GM18520 (cell line): ENCODE measurements at regions not wholly inside any gene's neighbourhood (a gene's known extent, or its start where the extent isn't known, plus 50 kb on each side); places are given as distances from the start of the nearest gene placed in this dataset.
"Not testable (repeated sequence)": the region's sequence is repeated elsewhere in the genome, so short reads cannot be mapped to it uniquely, and the experiment has no call there.

Experiments
- ATAC-seq: cut with Tn5 transposase; IDR thresholded peaks from one replicate; pipeline ENCODE4 v1.9.1; 2021; ENCODE audit not compliant: unreplicated experiment

DNA sequence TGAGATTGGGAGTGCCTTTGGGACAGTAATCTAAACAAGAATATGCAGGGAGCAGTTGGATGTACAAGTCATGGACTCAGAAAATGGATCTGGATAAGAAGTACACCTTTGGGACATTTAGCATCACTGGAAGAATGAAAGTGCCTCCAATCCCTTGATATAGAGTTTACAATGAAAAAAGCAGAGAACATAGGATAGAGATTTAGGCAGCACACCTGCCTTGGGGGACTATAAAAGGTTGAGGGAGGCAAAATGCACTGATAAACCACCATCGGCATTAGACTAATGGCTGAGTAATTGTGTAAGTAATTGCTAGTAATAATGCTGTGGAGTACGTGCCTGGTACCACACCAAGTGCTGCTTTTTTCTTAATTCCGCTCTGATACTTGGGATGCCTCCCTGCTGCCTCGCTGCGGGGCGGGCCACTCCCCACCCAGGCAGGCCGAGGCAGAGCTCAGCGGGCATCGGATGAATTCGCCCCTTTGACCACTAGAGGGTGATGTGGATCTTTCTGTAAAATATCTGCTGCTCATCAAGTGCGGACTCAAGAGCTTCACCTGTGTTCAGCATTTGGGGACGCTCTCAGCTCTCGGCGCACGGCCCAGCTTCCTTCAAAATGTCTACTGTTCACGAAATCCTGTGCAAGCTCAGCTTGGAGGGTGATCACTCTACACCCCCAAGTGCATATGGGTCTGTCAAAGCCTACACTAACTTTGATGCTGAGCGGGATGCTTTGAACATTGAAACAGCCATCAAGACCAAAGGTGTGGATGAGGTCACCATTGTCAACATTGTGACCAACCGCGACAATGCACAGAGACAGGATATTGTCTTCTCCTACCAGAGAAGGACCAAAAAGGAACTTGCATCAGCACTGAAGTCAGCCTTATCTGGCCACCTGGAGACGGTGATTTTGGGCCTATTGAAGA is 99.9 kb downstream of the ANKRD18B start:
- ATAC-seq, result peak; percentile 60

DNA sequence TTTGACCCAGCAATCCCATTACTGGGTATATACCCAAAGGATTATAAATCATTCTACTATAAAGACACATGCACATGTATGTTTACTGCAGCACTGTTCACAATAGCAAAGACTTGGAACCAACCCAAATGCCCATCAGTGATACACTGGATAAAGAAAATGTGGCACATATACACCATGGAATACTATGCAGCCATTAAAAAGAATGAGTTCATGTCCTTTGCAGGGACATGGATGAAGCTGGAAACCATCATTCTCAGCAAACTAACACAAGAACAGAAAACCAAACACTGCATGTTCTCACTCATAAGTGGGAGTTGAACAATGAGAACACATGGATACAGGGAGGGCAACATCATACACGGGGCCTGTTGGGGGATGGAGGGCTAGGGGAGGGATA is 104.3 kb downstream of the ANKRD18B start:
- ATAC-seq, result not testable (repeated sequence)

DNA sequence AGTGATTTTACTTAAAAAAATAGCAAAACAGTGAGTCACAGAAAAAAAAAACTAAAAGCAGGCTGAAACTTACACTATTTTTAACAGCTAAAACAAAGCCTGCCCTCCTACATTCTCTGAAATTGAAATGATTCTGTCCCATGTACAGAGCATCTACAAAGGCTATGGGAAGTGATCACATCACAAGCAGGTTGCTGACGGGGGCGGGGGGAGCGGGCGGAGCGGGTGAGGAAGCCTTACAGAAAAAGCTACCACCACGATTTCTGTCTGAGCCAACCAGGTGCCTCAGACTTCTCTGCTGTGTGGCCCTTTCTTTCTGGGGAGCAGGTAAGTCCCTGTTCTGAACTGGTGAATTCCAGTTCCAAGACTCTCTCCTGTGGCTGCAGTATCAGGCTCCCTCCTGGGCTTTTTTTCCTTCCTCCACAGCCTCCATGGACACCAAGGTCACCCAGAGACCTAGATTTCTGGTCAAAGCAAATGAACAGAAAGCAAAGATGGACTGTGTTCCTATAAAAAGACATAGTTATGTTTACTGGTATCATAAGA is 104.9 kb downstream of the ANKRD18B start:
- ATAC-seq, result no peak

DNA sequence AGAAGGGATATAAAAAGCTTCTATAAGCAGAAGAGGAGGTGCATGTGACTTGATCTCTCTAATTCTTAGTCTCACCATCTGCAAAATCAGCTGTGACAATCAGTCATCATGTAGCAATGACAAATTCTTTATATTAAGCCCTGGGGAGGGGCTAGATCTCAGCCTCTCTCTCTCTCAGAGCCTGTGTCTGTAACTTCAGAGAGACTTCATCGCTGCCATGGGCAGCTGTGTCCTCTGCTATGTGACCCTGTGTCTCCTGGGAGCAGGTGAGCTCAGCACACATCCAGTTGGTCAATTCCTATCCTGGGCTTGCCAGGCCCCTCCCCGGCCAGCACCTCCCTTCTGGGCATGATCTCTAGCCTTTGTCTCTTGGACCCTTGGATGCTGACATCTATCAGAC is 109.6 kb downstream of the ANKRD18B start:
- ATAC-seq, result no peak

DNA sequence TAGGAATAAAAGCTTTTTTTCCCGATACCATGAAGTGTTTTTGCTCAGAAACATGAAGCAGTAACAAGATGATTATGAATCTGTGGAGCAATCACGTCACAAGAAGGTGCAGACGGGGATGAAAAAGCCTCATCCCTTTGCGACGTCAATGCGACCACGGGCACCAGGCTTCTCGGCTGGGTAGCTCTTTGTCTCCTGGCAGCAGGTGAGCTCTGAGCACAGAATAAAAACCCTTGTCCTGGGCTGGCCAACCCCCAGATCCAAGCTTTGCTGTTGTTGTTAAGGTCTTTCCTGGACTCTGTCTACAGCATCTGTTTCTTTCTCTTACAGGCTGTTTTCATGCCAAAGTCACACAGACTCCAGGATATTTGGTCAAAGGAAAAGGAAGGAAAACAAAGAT is 113.8 kb downstream of the ANKRD18B start:
- no peak for ATAC-seq

DNA sequence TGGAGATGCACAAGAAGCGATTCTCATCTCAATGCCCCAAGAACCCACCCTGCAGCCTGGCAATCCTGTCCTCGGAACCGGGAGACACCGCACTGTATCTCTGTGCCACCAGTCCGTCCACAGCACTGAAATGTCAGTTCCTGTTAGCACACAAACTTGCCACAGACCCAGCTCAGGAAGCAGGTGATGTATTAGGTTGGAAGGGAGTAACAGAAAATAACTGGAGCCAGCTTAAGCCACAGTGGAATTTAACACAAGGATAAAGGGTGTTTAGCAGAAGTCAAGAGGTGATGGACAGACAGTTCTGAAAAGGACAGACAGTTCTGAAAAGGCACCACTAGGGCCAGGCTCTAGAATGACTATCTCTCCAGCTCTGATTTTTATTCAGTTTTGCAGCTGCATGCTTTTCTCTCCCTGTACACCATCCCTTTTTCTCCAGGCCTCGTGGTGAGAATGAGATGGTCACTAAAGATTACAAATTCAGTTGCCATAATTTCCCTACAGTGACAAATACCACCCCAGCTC is 114.4 kb downstream of the ANKRD18B start:
- no peak for ATAC-seq

GRCh38 chr9:33645706-33646105 is 121.7 kb downstream of the ANKRD18B start:
- ATAC-seq, result no peak

DNA sequence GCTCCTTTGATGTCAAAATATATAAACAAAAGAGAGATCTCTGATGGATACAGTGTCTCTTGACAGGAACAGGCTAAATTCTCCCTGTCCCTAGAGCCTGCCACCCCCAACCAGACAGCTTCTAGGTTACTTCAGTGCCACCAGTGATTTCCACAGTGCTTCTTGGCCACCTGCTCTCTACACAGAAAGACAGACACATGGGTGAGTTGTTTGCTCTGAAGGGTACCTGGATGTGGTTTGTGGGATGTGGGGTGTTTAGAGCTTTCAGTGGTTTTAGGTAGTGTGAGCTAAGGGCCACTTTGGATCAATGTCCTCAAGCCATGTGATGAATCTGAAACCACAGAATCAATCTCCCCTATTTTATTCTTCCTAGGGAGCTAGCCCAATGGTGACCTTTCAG is 125.4 kb downstream of the ANKRD18B start:
- no peak for ATAC-seq

DNA sequence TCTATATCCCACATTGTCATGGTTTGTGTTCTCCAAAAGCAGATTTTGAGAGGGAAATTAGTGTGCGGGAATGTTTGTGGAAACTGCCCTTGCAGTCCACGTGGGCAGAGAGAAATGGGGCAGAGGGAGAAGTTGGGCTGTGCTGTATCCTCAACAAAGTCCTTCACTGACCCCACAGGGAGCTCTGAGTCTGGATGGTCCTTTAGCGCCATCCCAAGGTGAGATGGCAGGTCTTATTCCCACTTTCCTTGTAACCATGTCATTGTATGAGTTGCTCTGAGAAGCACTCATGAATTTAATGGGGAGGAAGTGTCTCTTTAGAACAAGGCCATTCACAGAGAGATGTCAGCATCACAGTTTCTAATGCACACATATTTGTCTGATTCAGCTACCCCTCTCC is 127.1 kb downstream of the ANKRD18B start:
- no peak for ATAC-seq

GRCh38 chr9:33659921-33660320 is 135.4 kb upstream of the PRSS3 start:
- no peak for ATAC-seq

GRCh38 chr9:33660772-33661171 is 134.6 kb upstream of the PRSS3 start:
- no peak for ATAC-seq

- no peak for ATAC-seq
These were observed 134.2 kb upstream of the PRSS3 start for GRCh38 chr9:33661176-33661575.

- ATAC-seq, result no peak
These were observed 132.5 kb upstream of the PRSS3 start for GRCh38 chr9:33662871-33663270.

GRCh38 chr9:33676194-33676745 is 119.1 kb upstream of the PRSS3 start:
- ATAC-seq, result not testable (repeated sequence)

DNA sequence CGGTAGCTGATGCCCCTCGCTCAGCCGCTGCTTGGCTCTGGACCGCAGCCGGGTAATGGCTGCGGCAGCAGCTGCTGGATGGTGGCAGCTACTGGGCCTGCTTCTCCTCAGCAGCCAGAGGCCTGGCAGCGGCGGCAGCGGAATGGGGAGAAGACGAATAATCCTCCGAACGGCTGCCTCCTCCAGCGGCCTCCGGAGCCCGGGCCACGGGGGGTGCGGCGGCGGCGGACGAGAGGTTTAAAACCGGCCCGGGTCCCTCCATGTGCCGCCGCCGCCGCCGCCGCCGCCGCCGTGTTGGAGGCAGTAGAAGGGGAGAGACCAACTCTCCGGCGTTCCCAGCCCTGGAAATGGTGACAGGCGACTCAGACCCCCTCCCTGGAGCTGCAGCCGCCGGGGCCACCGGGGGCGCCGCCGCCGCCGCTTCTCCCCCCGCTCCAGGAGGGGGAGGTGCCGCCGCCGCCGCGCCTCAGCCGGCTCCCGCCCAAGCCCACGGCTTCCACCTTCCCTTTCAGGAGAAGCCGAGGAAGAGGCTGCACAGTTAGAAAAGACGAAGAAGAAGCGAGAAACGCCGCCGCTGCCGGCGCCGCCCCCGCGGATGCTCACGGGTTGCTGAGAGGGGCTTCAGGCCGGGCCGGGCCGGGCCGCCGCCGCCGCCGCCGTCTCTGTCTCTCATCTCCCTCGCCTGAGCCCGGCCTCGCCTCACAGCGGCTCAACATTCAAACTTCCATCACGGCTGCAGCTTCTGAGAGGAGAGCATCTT is 118.4 kb upstream of the PRSS3 start:
- ATAC-seq, result no peak

DNA sequence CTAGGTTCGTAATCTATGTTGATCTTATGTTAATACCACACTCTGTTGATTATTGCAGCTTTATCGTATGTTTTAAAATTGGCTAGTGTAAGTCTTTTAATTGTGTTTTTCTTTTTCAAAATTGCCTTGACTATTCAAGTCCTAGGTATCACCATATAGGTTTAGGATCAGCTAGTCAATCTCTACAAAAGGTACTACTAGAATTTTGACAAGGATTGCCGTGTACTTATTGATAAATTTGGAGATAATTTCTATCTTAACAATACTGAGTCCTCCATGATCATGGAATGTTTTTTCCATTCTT is 117.9 kb upstream of the PRSS3 start:
- ATAC-seq, result no peak

DNA sequence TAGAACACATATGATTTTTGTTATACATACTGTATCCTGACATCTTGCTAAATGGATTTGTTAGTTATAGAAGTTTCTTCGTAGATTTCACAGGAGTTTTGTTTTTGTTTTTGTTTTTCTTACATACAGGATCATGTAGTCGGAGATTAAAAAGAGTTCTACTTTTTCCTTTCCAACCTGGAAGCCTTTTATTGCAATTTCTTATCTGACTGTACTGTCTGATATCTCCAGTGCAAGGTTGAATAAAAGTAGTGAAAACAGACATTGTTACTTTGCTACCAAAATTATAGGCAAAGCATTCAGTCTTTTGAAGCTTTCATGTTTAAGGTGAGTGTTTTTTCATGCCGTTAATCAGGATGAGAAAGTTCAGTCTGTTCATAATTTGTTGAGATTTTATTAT is 117.4 kb upstream of the PRSS3 start:
- ATAC-seq, result no peak

GRCh38 chr9:33682551-33682950 is 112.8 kb upstream of the PRSS3 start:
- ATAC-seq, result no peak

DNA sequence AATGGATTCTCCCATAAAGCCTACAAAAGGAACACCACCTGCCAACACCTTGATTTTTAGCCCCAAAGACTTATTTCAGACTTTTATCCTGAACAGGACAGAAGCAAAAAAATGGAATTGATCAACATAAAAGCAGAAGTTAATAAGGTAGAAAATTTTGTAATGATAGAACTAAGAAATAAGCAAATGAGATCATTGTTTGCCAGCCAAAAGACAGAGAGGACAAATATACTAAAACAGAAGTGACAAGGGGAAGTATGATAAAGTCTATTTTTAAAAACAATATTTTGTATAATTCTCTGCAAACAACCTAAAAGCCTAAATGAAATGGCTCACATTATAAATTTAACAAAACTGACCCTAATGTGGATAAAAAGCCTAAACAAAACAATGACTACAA is 110.5 kb upstream of the PRSS3 start:
- no peak for ATAC-seq

DNA sequence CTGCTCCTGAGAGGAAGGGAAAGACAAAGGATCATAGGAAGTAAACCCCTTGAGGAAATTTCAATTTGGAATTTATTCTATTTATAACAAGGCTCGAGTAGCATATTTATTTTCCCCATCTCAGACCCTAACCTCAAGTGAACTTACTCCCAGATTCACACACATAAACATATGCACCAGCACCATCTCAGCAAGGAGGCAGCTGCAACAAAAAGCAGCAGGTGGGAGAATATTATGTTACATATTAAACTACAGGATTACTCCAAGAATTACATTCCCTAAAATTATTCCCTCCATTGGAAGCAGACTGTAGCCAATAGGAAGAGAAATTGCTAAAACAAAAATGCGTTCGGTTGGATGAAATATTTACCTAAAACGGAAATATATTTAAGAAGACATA is 108.4 kb upstream of the PRSS3 start:
- no peak for ATAC-seq

- ATAC-seq, result no peak
These were observed 107.6 kb upstream of the PRSS3 start for GRCh38 chr9:33687779-33688178.
